ENCODE measurements at regions not wholly inside any gene's neighbourhood (a gene's known extent, or its start where the extent isn't known, plus 50 kb on each side); places are given as distances from the start of the nearest gene placed in this dataset.

- H3K36me3 ChIP-seq (ENCODE audit: control insufficient read depth in 2 of 2, insufficient read depth in 2 of 2, low read length in 1 of 2): no peaks in the 10 kb centered on the region
- DNase-seq (ENCODE audit: low read depth in 6 of 9, low spot score in 9 of 9): no peak
- WGBS: 63% methylated on average over 4 of the region's 4 CpGs
- H3K9me3 ChIP-seq (ENCODE audit: control insufficient read depth in 2 of 2, insufficient read depth in 1 of 2, low read length in 1 of 2): peaks cover 0 to 4% of the 10 kb centered on the region in 2 donors
- H3K27me3 ChIP-seq (ENCODE audit: control insufficient read depth in 2 of 2, insufficient read depth in 1 of 2, low read length in 1 of 2): no peaks in the 10 kb centered on the region
- H3K4me1 ChIP-seq (ENCODE audit: control insufficient read depth in 2 of 2, insufficient read depth in 2 of 2, low read length in 2 of 2): no peaks in the 10 kb centered on the region
- H3K4me3 ChIP-seq (ENCODE audit: low read length in 2 of 2): no peak overlapping the region
- no peak overlapping the region for H3K27ac ChIP-seq (ENCODE audit: low read depth in 1 of 2, low read length in 1 of 2)
These were observed 279.4 kb upstream of the GRIA1 start for GRCh38 chr5:153211076-153211475.

GRCh38 chr5:153212471-153212870 lies 278.0 kb upstream of the GRIA1 start:
- H3K4me1 ChIP-seq (ENCODE audit: control insufficient read depth in 2 of 2, insufficient read depth in 2 of 2, low read length in 2 of 2): no peaks in the 10 kb centered on the region
- no peaks in the 10 kb centered on the region for H3K27me3 ChIP-seq (ENCODE audit: control insufficient read depth in 2 of 2, insufficient read depth in 1 of 2, low read length in 1 of 2)
- 80% methylated on average over 3 of the region's 3 CpGs for WGBS
- peaks cover 0 to 4% of the 10 kb centered on the region in 2 donors for H3K9me3 ChIP-seq (ENCODE audit: control insufficient read depth in 2 of 2, insufficient read depth in 1 of 2, low read length in 1 of 2)
- no peaks in the 10 kb centered on the region for H3K36me3 ChIP-seq (ENCODE audit: control insufficient read depth in 2 of 2, insufficient read depth in 2 of 2, low read length in 1 of 2)
- no peak overlapping the region for H3K27ac ChIP-seq (ENCODE audit: low read depth in 1 of 2, low read length in 1 of 2)
- H3K4me3 ChIP-seq (ENCODE audit: low read length in 2 of 2): no peak overlapping the region
- no peak for DNase-seq (ENCODE audit: low read depth in 6 of 9, low spot score in 9 of 9)

- DNase-seq (ENCODE audit: low read depth in 6 of 9, low spot score in 9 of 9): no peak
- Histone ChIP-seq H3K4me3 (ENCODE audit: low read length in 2 of 2) (no peak overlapping the region), H3K36me3 (ENCODE audit: control insufficient read depth in 2 of 2, insufficient read depth in 2 of 2, low read length in 1 of 2) (no peaks in the 10 kb centered on the region), H3K4me1 (ENCODE audit: control insufficient read depth in 2 of 2, insufficient read depth in 2 of 2, low read length in 2 of 2) (no peaks in the 10 kb centered on the region), H3K27ac (ENCODE audit: low read depth in 1 of 2, low read length in 1 of 2) (no peak overlapping the region), H3K9me3 (ENCODE audit: control insufficient read depth in 2 of 2, insufficient read depth in 1 of 2, low read length in 1 of 2) (peaks cover 0 to 5% of the 10 kb centered on the region in 2 donors), H3K27me3 (ENCODE audit: control insufficient read depth in 2 of 2, insufficient read depth in 1 of 2, low read length in 1 of 2) (no peaks in the 10 kb centered on the region)
These were observed 267.5 kb upstream of the GRIA1 start for GRCh38 chr5:153222936-153223335.

- Histone ChIP-seq H3K36me3 (ENCODE audit: control insufficient read depth in 2 of 2, insufficient read depth in 2 of 2, low read length in 1 of 2) (no peaks in the 10 kb centered on the region), H3K9me3 (ENCODE audit: control insufficient read depth in 2 of 2, insufficient read depth in 1 of 2, low read length in 1 of 2) (peaks cover 0 to 5% of the 10 kb centered on the region in 2 donors), H3K4me3 (ENCODE audit: low read length in 2 of 2) (no peak overlapping the region), H3K4me1 (ENCODE audit: control insufficient read depth in 2 of 2, insufficient read depth in 2 of 2, low read length in 2 of 2) (no peaks in the 10 kb centered on the region), H3K27ac (ENCODE audit: low read depth in 1 of 2, low read length in 1 of 2) (no peak overlapping the region), H3K27me3 (ENCODE audit: control insufficient read depth in 2 of 2, insufficient read depth in 1 of 2, low read length in 1 of 2) (no peaks in the 10 kb centered on the region)
- no peak for DNase-seq (ENCODE audit: low read depth in 6 of 9, low spot score in 9 of 9)
- WGBS: 81% methylated on average over 6 of the region's 6 CpGs
These were observed 267.1 kb upstream of the GRIA1 start for GRCh38 chr5:153223376-153223775.

GRCh38 chr5:153224651-153225050 lies 265.8 kb upstream of the GRIA1 start:
- no peaks in the 10 kb centered on the region for H3K4me1 ChIP-seq (ENCODE audit: control insufficient read depth in 2 of 2, insufficient read depth in 2 of 2, low read length in 2 of 2)

GRCh38 chr5:153233933-153234332 lies 256.5 kb upstream of the GRIA1 start:
- no peak overlapping the region for H3K4me3 ChIP-seq (ENCODE audit: low read length in 2 of 2)
- DNase-seq (ENCODE audit: low read depth in 6 of 9, low spot score in 9 of 9): no peak
- WGBS: 79% methylated on average over 2 of the region's 2 CpGs
- no peaks in the 10 kb centered on the region for H3K27me3 ChIP-seq (ENCODE audit: control insufficient read depth in 2 of 2, insufficient read depth in 1 of 2, low read length in 1 of 2)
- no peaks in the 10 kb centered on the region for H3K4me1 ChIP-seq (ENCODE audit: control insufficient read depth in 2 of 2, insufficient read depth in 2 of 2, low read length in 2 of 2)
- H3K36me3 ChIP-seq (ENCODE audit: control insufficient read depth in 2 of 2, insufficient read depth in 2 of 2, low read length in 1 of 2): no peaks in the 10 kb centered on the region
- no peaks in the 10 kb centered on the region for H3K9me3 ChIP-seq (ENCODE audit: control insufficient read depth in 2 of 2, insufficient read depth in 1 of 2, low read length in 1 of 2)
- H3K27ac ChIP-seq (ENCODE audit: low read depth in 1 of 2, low read length in 1 of 2): no peak overlapping the region

More at GRCh38 chr5:153224651-153225050, 265.8 kb upstream of the GRIA1 start:
- Histone ChIP-seq H3K27me3 (ENCODE audit: control insufficient read depth in 2 of 2, insufficient read depth in 1 of 2, low read length in 1 of 2) (no peaks in the 10 kb centered on the region), H3K36me3 (ENCODE audit: control insufficient read depth in 2 of 2, insufficient read depth in 2 of 2, low read length in 1 of 2) (no peaks in the 10 kb centered on the region), H3K4me3 (ENCODE audit: low read length in 2 of 2) (no peak overlapping the region), H3K9me3 (ENCODE audit: control insufficient read depth in 2 of 2, insufficient read depth in 1 of 2, low read length in 1 of 2) (peaks cover 0 to 5% of the 10 kb centered on the region in 2 donors), H3K27ac (ENCODE audit: low read depth in 1 of 2, low read length in 1 of 2) (no peak overlapping the region)
- no peak for DNase-seq (ENCODE audit: low read depth in 6 of 9, low spot score in 9 of 9)

GRCh38 chr5:153236319-153236718 lies 254.2 kb upstream of the GRIA1 start:
- Histone ChIP-seq H3K4me3 (ENCODE audit: low read length in 2 of 2) (no peak overlapping the region), H3K27me3 (ENCODE audit: control insufficient read depth in 2 of 2, insufficient read depth in 1 of 2, low read length in 1 of 2) (no peaks in the 10 kb centered on the region), H3K9me3 (ENCODE audit: control insufficient read depth in 2 of 2, insufficient read depth in 1 of 2, low read length in 1 of 2) (no peaks in the 10 kb centered on the region), H3K36me3 (ENCODE audit: control insufficient read depth in 2 of 2, insufficient read depth in 2 of 2, low read length in 1 of 2) (no peaks in the 10 kb centered on the region), H3K4me1 (ENCODE audit: control insufficient read depth in 2 of 2, insufficient read depth in 2 of 2, low read length in 2 of 2) (no peaks in the 10 kb centered on the region), H3K27ac (ENCODE audit: low read depth in 1 of 2, low read length in 1 of 2) (no peak overlapping the region)
- WGBS: 85% methylated on average over 3 of the region's 3 CpGs
- no peak for DNase-seq (ENCODE audit: low read depth in 6 of 9, low spot score in 9 of 9)

GRCh38 chr5:153237671-153238332 lies 252.7 kb upstream of the GRIA1 start:
- Histone ChIP-seq H3K4me3 (ENCODE audit: low read length in 2 of 2) (no peak overlapping the region), H3K9me3 (ENCODE audit: control insufficient read depth in 2 of 2, insufficient read depth in 1 of 2, low read length in 1 of 2) (no peaks in the 10 kb centered on the region), H3K36me3 (ENCODE audit: control insufficient read depth in 2 of 2, insufficient read depth in 2 of 2, low read length in 1 of 2) (no peaks in the 10 kb centered on the region), H3K27me3 (ENCODE audit: control insufficient read depth in 2 of 2, insufficient read depth in 1 of 2, low read length in 1 of 2) (no peaks in the 10 kb centered on the region), H3K4me1 (ENCODE audit: control insufficient read depth in 2 of 2, insufficient read depth in 2 of 2, low read length in 2 of 2) (no peaks in the 10 kb centered on the region), H3K27ac (ENCODE audit: low read depth in 1 of 2, low read length in 1 of 2) (no peak overlapping the region)
- WGBS: 81% methylated on average over 1 of the region's 1 CpG
- no peak for DNase-seq (ENCODE audit: low read depth in 6 of 9, low spot score in 9 of 9)

GRCh38 chr5:153257381-153257780 lies 233.1 kb upstream of the GRIA1 start:
- H3K4me3 ChIP-seq (ENCODE audit: low read length in 2 of 2): no peak overlapping the region
- H3K27me3 ChIP-seq (ENCODE audit: control insufficient read depth in 2 of 2, insufficient read depth in 1 of 2, low read length in 1 of 2): no peaks in the 10 kb centered on the region
- H3K27ac ChIP-seq (ENCODE audit: low read depth in 1 of 2, low read length in 1 of 2): no peak overlapping the region
- H3K36me3 ChIP-seq (ENCODE audit: control insufficient read depth in 2 of 2, insufficient read depth in 2 of 2, low read length in 1 of 2): no peaks in the 10 kb centered on the region
- no peaks in the 10 kb centered on the region for H3K4me1 ChIP-seq (ENCODE audit: control insufficient read depth in 2 of 2, insufficient read depth in 2 of 2, low read length in 2 of 2)
- DNase-seq (ENCODE audit: low read depth in 6 of 9, low spot score in 9 of 9): no peak
- H3K9me3 ChIP-seq (ENCODE audit: control insufficient read depth in 2 of 2, insufficient read depth in 1 of 2, low read length in 1 of 2): peaks cover 0 to 4% of the 10 kb centered on the region in 2 donors
